Tibial nerve (tissue), 4 donors: ENCODE measurements at regions not wholly inside any gene's neighbourhood (a gene's known extent, or its start where the extent isn't known, plus 50 kb on each side); places are given as distances from the start of the nearest gene placed in this dataset.

Source experiments
- DNase-seq, 2 donors: peaks; one replicate each; pipeline ENCODE4 v3.0.0-alpha.2; 2019; ENCODE audit warnings: low spot score in 2 of 2
- H3K27ac ChIP-seq, 4 donors: fragments of 200-600 bp; sonication (generic) in 3 of 4; one replicate each; pipeline ENCODE4 v1.5.1; 2017 to 2019; ENCODE audit warnings: mild to moderate bottlenecking in 1 of 4
- H3K27me3 ChIP-seq, 2 donors: fragments of 200-600 bp; sonication (generic) in 1 of 2; one replicate each; pipeline versions ENCODE4 v1.5.1 to v1.6.0; 2017 to 2019
- H3K36me3 ChIP-seq, 3 donors: fragments of 200-600 bp; sonication (generic); one replicate each; pipeline ENCODE4 v1.5.1; 2018 to 2019
- H3K4me1 ChIP-seq, 4 donors: fragments of 200-600 bp; sonication (generic) in 3 of 4; one replicate each; pipeline ENCODE4 v1.5.1; 2017 to 2019
- H3K4me3 ChIP-seq, 4 donors: fragments of 200-600 bp; sonication (generic) in 3 of 4; one replicate each; pipeline ENCODE4 v1.5.1; 2017 to 2019; ENCODE audit warnings: mild to moderate bottlenecking in 1 of 4, moderate library complexity in 1 of 4
- H3K9me3 ChIP-seq, 4 donors: fragments of 200-600 bp; sonication (generic) in 3 of 4; one replicate each; pipeline ENCODE4 v1.5.1; 2017 to 2019
- CTCF ChIP-seq, 5 experiments: fragments of 200-600 bp in 3 of 5; fragments of 450-650 bp in 2 of 5; sonication (generic) in 3 of 5; IDR thresholded peaks; one replicate each; pipeline ENCODE4 v1.5.1; 2016 to 2019; ENCODE audit warnings: antibody characterized with exemption in 5 of 5, mild to moderate bottlenecking in 3 of 5, moderate library complexity in 2 of 5
- EP300 ChIP-seq, 2 donors: sonication (generic); formaldehyde crosslinking; IDR thresholded peaks; one replicate each; pipeline ENCODE4 v1.6.1; 2017; ENCODE audit warnings: antibody characterized with exemption in 2 of 2, mild to moderate bottlenecking in 1 of 2
- POLR2A ChIP-seq, 2 donors: fragments of 450-650 bp; IDR thresholded peaks; one replicate each; pipeline ENCODE4 v1.6.1; 2017; ENCODE audit warnings: antibody characterized with exemption in 2 of 2, mild to moderate bottlenecking in 2 of 2, moderate library complexity in 2 of 2
- WGBS, 2 donors: methylation state at CpG; one replicate each; pipeline ENCODE4 v1.1.5; 2018; 5-methylcytosine and 5-hydroxymethylcytosine counted together

- Histone ChIP-seq H3K9me3 (no peaks in the 10 kb centered on the region), H3K27ac (no peak overlapping the region), H3K27me3 (no peaks in the 10 kb centered on the region), H3K36me3 (no peaks in the 10 kb centered on the region), H3K4me3 (no peak overlapping the region), H3K4me1 (peaks cover 0 to 6% (median 0%) of the 10 kb centered on the region in 4 donors)
- no peak for DNase-seq
- no peak for TF ChIP-seq CTCF (IDR thresholded peaks at IDR 0.05)
- TF ChIP-seq POLR2A (IDR thresholded peaks at IDR 0.05), result no peak
- no peak for TF ChIP-seq EP300 (IDR thresholded peaks at IDR 0.05)
- 16 to 19% methylated on average over 2 of the region's 2 CpGs for WGBS, 2 donors
These were observed 168.1 kb upstream of the STAC start for GRCh38 chr3:36212251-36212650.

- Histone ChIP-seq H3K27ac (no peak overlapping the region), H3K4me3 (no peak overlapping the region), H3K9me3 (no peaks in the 10 kb centered on the region), H3K27me3 (no peaks in the 10 kb centered on the region), H3K4me1 (peaks cover 0 to 6% (median 0%) of the 10 kb centered on the region in 4 donors), H3K36me3 (no peaks in the 10 kb centered on the region)
- TF ChIP-seq CTCF (IDR thresholded peaks at IDR 0.05) (no peak), POLR2A (IDR thresholded peaks at IDR 0.05) (no peak), EP300 (IDR thresholded peaks at IDR 0.05) (no peak)
- no peak for DNase-seq
- WGBS, 2 donors, result 65 to 72% methylated on average over 3 of the region's 3 CpGs
These were observed 165.8 kb upstream of the STAC start for GRCh38 chr3:36214460-36214859.

GRCh38 chr3:36215241-36215640 is 165.1 kb upstream of the STAC start:
- no peaks in the 10 kb centered on the region for H3K27me3 ChIP-seq
- H3K9me3 ChIP-seq, result no peaks in the 10 kb centered on the region
- no peak overlapping the region for H3K27ac ChIP-seq
- H3K4me3 ChIP-seq, result no peak overlapping the region
- H3K4me1 ChIP-seq, result peaks cover 0 to 6% (median 0%) of the 10 kb centered on the region in 4 donors
- TF ChIP-seq POLR2A (IDR thresholded peaks at IDR 0.05) (no peak), EP300 (IDR thresholded peaks at IDR 0.05) (no peak), CTCF (IDR thresholded peaks at IDR 0.05) (no peak)
- 18 to 30% methylated on average over 1 of the region's 1 CpG for WGBS, 2 donors
- no peak for DNase-seq
- H3K36me3 ChIP-seq, result no peaks in the 10 kb centered on the region

- WGBS, 2 donors, result 90 to 92% methylated on average over 1 of the region's 1 CpG
- Histone ChIP-seq H3K27me3 (no peaks in the 10 kb centered on the region), H3K36me3 (no peaks in the 10 kb centered on the region), H3K4me3 (no peak overlapping the region), H3K4me1 (no peaks in the 10 kb centered on the region), H3K9me3 (no peaks in the 10 kb centered on the region), H3K27ac (no peak overlapping the region)
- TF ChIP-seq CTCF (IDR thresholded peaks at IDR 0.05), result no peak
- TF ChIP-seq EP300 (IDR thresholded peaks at IDR 0.05), result no peak
- TF ChIP-seq POLR2A (IDR thresholded peaks at IDR 0.05), result no peak
- DNase-seq, result no peak
These were observed 160.9 kb upstream of the STAC start for GRCh38 chr3:36219398-36219797.

GRCh38 chr3:36220173-36220572 is 160.1 kb upstream of the STAC start:
- 93 to 95% methylated on average over 2 of the region's 2 CpGs for WGBS, 2 donors
- no peaks in the 10 kb centered on the region for H3K9me3 ChIP-seq
- H3K27me3 ChIP-seq, result no peaks in the 10 kb centered on the region
- H3K27ac ChIP-seq, result no peak overlapping the region
- no peaks in the 10 kb centered on the region for H3K4me1 ChIP-seq
- H3K36me3 ChIP-seq, result no peaks in the 10 kb centered on the region
- no peak for TF ChIP-seq POLR2A (IDR thresholded peaks at IDR 0.05)
- no peak for TF ChIP-seq EP300 (IDR thresholded peaks at IDR 0.05)
- TF ChIP-seq CTCF (IDR thresholded peaks at IDR 0.05), result no peak
- no peak overlapping the region for H3K4me3 ChIP-seq
- DNase-seq, result no peak
